GM21737 (cell line): ENCODE measurements at regions not wholly inside any gene's neighbourhood (a gene's known extent, or its start where the extent isn't known, plus 50 kb on each side); places are given as distances from the start of the nearest gene placed in this dataset.
A peak's percentile ranks its signal among the peaks of the same experiment; 100 is the strongest.

Experiments used
- ATAC-seq: cut with Tn5 transposase; IDR thresholded peaks from one replicate; pipeline ENCODE4 v1.9.1; 2021; ENCODE audit warnings: mild to moderate bottlenecking, moderate library complexity; ENCODE audit not compliant: unreplicated experiment

DNA sequence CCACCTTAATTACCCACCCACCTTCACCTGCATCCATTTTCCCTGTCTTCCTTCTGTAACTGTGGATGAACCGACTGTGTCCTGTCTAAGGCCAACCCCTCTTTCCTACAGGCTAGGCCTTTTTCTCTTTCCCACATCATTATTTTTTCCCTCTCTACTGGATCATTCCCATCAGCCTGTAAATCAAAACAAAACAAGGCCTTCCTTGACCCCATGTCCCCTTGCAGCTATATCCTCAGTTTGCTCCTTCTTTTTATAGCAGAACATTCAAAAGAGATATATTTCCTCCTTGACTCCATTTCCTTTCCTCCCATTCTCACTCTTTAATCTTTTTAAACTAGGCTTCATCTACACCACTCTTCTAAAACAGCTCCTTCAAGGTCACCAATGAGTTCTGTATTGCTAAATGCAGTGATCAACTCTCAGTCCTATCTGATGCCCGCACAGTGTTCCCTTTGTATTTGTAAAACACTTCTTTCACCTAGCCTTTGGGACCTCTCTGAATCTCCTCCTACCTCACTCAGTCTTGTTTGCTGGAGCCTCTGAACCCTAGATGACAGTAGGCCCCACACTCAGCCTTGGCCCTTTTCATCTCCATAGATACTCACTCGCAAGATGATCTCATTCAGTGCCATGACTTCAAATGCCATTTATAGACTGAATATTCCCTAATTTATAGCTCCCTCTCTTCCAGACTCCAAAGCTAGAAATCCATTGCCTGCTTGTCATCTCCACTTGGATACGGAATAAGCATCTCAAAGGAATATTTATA lies 55.7 kb downstream of the CXCR4 start:
- ATAC-seq, result no peak

DNA sequence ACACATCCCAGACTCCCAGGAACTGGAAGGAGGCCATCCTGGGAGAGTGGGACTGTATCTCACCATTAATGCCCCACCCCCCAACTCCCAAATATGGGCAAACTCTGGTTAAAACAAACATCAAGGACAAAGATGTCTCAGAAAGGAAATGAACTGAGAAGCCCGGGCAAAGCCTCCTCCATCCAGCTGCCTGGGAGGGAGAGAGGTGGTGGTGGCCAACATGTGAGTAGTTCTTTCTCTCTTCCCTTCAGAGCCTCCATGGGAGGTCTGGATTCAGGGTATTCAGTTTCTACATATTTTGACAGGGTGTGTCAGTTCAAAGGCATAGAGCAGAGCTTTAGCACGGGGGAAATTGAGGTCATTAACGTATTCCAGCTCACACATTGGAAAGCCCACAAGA lies 57.5 kb downstream of the CXCR4 start:
- no peak for ATAC-seq

DNA sequence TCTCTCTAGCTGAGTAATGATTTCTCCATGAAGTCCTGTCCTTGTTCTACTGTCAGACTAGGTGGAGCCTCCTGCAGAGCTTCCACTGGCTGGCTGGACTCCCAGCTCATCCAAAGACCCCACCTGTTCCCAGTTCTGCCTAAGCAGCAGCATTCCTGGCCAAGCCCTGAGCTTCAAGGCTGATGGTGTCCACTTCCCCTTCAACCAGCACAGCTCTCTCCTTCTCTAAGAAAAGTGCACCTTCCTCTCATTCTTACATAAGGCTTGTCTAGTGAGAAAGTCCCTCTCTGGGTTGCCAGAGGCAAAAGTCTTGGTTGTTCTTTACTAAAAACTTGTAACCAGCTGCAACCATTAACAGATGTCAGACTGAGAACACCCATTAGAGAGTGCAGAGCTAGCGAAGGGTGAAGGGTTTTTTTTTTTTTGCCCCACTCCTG lies 58.9 kb downstream of the CXCR4 start:
- ATAC-seq, result peak; percentile 49

DNA sequence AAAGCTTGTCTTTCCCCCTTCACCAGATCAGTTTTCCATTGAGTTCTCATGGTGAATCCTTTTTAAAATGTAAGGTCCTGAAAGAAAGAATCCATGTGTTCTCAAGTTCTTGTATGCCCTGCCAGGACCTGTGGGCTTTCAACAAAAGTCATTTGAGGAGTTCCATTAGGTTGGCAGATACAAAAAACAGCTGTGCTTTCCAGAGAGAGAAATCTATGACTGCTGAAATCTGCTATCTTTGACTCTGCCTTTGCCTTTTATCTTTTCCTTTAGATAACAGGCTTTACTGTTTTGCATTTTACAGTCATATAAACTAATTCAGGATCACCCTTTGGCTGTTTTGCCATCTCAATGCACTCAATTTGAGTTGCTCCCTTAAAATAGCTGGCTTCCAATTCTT lies 59.7 kb downstream of the CXCR4 start:
- ATAC-seq, result no peak

DNA sequence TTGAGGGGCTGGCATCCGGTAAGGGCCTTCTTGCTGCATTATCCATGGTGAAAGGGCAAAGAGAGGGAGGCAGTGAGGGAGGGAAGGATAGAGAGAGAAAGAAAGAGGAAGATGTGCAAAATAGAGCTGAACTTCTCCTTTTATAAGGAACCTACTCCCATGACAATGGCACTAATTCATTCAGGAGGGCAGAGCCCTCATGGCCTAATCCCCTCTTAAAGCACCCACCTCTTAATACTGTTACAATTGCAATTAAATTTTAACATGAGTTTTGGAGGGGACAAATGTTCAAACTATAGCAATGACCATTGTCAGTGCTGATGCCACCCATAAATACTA lies 60.2 kb downstream of the CXCR4 start:
- ATAC-seq, result no peak

DNA sequence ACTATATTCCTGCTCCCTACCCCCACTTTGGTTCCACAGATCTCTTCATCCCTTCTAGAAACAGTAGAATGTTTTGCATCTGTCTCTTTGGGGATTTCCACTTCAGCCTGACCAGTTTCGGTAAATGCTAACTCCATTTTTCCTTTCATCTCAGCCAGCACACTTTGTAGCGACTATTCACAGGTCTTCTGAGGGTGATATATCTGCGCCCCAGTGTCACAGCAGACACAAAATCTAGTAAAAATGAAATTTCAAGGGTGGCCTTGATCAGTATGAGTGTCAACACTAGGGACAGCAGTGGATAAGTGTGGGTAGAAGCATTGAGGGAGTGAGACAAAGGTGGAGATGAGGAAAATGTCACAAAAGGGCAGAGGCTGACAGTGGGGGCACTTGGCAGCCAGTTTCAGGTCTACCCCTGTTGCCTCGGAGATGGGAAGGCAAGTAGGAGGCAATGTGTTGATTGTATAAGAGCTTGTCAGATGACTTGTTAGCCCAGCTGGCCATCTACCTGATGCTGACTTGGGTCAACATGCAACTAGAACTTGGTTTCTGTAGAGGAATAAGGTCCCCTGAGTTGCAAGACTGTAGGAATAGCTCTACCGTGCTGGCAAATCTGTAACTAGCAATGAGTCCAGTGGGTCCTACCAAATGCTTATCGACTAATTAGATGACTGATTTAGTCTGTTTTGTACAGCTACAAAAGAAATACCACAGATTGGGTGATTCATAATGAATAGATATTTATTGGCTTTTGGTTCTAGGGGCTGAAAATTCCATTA lies 60.7 kb downstream of the CXCR4 start:
- ATAC-seq, result peak; percentile 32

DNA sequence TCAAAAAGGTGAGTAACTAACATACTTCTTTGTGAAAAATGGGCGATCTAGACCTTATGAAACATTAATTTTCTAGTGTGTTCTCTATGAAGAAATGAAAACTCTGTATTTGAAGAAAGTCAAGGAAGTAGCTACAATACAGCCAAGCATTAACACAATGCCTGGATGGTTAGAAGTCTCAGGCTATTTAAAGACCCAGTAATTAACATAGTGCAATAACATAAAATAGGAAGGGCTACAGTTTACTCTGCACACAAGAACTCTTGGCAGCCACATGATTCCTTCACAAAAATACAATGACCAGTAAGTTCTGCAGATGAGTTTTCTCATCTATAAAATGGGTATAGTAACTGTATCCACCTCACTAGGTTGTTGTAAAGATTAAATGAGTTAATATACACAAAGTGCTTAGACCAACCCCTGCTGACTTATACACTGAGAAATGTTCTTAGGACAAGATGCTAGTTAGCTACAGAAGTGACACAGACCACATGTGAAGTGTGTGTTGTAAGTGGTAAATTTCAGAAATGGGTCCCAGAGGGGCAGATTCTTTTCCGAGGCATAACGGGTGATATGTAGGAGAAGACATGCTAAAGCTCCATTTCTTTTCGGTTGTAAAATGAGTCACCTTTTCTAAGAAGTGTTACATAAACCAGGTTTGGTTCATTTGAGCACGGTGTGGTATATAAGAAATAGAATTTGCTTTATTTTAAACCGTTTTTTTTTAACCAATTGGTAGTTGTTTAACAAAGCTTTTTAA lies 61.8 kb downstream of the CXCR4 start:
- ATAC-seq, result peak; percentile 25

DNA sequence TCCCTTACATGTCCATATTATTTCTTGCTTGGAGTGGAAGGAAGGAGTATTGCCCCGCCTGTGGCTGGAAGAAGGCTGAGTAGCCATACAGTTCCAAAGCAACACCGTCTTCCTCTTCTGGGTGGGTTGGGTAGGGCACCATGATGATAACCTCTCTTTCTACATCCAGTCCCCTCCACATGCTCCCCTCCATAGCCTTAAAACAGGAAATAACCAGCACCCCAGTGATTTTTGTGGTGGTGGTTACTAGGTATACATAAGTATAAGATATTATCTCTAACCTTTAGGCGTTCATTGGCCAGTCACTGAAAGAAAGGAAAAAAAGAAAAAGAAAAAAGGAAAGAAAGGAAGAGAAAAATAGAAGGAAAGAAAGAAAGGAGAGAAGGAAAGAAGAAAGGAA lies 63.1 kb downstream of the CXCR4 start:
- ATAC-seq, result no peak

DNA sequence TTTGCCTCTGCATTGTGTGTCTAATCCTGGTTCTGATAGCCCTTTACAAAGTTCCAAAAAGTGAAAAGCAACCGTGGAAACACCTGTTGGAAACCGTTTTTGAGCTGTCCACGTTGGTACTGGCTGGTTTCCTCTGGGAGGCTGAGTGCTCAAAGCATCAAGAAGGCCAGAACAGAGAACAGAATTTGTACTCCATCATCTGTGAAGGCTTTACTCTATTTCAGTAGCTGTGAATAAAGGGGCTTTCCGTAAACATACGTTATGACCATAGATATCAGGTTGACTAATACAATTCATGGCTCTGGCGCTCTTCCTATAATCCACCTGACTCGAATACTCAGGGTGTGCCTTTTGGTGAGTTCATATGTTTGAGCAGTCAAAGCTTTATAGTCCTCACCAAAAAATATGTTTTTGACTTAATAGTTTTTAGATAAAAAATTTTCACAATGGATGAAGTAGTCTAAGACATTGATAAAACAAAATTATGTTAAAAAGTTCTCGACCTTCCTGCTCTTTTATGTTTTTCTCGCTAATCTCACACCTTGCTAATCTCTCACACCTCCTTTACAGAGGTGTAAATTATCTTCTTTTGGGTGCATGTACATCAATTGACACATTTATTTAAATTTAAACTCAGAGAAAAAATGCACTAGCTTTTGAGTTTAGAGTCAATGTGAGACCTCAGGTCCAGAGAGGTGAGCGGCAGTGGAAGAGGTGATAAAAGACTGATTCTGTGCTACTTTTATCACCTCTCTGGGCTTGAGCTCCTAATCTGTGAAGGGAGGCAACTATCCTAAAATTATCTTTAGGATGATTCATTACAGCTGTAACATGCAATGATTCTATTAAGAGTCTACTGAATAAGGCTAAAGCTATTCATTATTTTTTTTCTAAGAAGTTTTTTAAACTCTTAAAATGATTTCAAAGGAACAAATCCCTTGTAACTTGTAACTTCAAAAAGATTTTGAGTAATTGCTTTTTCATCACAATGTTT lies 65.3 kb downstream of the CXCR4 start:
- no peak for ATAC-seq

DNA sequence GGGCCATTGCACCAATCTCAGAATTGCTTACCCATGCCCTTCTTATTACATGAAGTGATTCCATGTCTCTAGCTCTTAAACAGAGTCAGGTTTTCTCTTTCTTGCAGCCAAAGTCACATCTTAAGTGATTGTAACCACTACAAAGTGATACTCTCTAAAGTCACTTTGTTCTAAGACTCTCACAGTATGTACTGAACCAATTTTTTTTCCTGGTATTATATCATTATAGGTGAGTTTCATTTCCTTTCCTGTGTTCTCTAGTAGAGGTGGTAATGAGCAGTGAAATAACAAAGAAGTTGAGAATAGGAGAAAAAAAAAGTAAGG lies 66.3 kb upstream of the DARS1 start:
- ATAC-seq, result no peak

DNA sequence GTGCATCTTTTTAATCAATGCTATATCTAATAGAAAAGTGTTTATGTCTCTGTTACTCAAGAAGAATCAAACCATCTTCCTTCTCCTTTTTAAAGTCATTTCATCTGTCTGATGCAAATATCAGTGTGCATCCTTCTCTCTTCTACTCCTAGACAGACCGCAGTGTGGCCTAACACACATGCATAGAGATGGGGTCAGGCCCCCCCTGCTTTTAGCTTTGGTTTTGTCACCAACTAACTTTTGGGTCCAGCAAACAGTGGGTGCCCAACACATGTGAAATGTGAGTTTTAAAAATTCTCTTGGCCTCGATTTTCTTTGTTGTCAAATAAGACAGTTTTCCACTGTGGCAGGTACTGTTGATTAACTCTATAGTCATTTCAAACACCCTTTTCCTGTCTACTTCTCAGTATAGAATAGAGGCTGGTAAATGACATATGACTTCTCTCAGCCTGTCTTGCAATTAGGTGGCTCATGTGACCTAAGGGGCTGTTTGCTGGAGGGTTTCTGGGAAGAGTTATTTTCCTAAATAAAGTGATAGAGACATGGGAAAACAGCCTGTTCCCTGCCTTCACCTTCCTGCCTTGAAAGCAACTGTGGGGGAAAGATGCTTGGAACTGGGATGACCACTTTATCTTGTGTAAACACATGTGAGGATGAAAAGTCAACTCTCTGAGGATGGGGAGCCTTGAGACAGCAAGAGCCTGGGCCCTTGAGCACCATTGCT lies 65.7 kb upstream of the DARS1 start:
- ATAC-seq, result peak; percentile 47

DNA sequence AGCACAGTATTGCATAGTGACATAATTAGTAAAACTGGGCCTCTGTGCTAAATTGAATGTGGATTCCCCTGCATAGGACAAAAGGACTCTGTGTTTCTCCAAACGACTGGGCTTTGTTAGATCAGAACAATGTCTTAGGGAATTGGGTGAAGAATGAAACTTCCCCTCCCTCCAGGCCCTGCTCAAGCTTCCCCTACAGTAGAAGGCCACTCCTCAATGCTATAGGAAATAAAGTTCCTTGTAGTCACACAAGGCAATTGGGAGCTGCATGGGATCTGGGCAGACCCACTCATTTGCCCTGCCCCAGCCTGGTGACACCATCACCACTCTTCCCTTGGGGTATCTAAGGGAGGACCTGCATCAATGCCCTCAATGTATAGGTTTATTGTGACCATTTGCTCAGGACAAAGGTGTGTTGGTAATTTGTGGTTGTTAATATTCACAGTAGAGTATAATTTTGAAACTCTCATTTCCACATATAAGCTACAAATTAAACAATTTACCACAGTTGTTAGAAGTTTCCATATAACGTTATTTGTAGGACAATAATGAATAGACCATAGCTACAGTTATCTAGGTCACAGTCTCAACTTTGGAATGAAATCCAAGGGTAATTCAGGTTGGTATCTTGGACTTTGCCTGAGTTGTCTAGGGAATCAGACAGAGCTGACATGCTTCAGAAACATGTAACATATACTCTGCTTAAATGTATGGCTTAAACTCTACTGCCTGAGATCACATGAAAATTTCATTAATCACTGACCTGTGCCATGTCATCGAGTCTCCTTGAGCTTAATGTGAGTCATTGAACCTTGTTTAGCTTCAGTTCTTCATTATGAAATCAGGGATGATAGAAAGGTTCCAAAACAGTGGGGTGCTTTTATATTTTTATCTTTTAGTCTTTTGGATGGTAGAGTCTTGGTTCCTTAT lies 64.8 kb upstream of the DARS1 start:
- ATAC-seq, result no peak

DNA sequence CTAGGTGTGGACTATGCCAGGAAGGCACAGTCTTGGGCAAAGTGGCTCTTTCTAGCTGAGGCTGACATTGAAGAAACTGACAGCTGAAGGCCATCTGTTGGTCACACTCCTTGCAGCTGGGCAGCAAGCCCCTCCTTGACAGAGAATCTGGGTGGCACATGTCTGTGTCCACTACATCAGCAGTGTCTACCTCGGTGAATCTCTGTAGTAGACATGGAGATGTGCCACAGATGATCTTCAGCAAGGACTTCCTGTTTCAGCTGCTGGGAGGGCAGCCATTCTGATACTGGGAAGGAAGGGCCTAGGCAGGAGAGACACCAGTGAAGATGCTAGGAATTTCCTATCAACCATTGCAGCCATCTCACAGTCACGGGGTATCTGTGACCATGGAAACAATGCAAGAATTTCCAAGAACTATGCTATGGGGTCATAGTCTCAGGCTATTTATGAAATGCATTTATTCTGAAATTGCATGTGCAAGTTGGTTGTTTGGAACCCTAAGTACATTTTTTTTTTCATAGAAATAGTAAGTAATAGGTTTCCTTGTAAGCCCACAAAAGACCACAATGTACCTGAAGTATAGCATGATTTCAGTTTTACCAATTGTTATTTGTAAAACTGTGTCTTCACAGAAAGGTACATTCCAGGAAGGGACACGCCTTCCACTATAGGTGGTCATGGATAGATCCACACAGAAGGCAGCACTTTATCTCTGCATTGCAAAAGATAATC lies 63.8 kb upstream of the DARS1 start:
- no peak for ATAC-seq

DNA sequence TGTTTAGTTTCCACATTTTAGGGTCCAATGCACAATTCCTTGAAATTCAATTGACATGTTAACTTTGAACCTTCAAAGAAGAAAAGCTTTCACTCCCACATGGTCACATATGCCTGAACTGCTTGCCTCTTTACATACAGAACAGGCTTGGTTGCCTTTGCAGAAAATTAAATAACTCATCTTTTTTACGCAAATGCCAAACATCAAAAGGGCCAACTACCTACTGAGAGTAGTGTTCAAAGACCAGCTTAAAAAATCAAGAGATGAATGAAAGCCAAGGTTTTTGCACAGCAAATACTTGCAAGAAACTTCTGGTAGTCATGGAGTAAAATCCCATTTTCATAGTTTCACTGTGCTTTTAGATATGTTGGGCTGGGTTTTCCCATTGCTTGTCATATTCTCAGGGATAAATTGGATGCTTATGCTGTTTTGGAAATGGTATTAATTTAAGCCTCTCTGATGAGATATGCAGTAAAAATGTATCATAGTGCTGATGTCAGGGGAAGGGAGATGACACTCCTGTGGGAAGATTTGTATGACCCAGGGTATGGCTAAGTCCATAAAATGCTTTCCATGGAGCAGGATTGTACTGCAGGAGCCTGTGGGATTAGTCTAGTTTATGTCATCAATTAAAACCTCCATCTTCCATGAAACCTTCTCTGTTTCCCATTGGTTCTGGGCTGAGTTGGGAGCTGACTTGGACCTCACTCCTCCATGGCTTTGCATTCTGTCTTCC lies 60.6 kb upstream of the DARS1 start:
- ATAC-seq, result no peak

DNA sequence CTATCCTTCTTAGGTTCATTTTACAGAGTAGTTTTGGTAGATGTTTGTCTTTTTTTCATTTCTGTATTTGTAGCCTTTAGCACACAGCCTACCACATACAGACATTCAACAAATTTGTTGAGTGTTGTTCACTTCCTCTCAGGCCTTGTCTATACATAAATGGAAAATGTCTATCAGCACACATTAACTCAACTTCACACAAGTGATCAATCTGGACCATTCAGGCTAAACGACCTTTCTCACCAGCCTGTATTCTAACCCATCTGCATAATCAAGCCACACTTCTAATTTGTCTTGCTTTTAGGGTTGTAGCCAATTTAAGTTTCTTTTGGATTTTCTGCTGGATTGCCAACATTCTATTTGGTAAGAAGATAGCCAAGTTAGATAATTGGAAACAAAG lies 59.9 kb upstream of the DARS1 start:
- no peak for ATAC-seq
